ENCODE measurements at regions not wholly inside any gene's neighbourhood (a gene's known extent, or its start where the extent isn't known, plus 50 kb on each side); places are given as distances from the start of the nearest gene placed in this dataset.

DNA sequence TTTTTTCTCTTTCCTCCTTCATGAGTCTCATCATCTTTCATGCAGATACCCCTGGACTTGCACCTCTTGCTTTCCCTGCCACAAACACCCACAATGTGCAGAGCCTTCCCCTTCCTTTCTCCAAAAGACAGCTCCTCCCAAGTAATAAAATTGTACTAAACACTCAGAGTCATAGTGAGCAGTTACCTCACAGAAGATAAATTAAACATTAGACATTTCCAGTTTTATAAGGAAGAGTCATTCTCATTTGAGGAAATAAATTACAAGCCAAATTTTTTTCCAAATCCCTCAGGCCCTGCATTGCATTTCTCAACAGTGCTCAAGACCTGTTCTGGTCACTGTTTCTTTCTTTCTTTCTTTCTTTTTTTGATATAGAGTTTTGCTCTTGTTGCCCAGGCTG lies 131.5 kb downstream of the ATPSCKMT start:
- H2AFZ ChIP-seq (replicated peaks) = no peak overlapping the region
- peaks cover 9% of the 10 kb centered on the region for H3K4me1 Mint-ChIP-seq
- peaks cover 7% of the 10 kb centered on the region for H3K9me3 Mint-ChIP-seq
- TF ChIP-seq EZH2phosphoT487 (IDR thresholded peaks at IDR 0.05) (no peak), EZH2 (IDR thresholded peaks at IDR 0.05) (no peak), CTCF (IDR thresholded peaks at IDR 0.05) (no peak)
- H3K27ac ChIP-seq = no peak overlapping the region
- no peaks in the 10 kb centered on the region for H3K4me1 ChIP-seq
- H3K9ac ChIP-seq = no peak overlapping the region
- H3K36me3 Mint-ChIP-seq = no peaks in the 10 kb centered on the region
- H3K79me2 ChIP-seq (ENCODE audit: low read depth) = no peaks in the 10 kb centered on the region
- no peaks in the 10 kb centered on the region for H3K27me3 ChIP-seq
- H3K27ac Mint-ChIP-seq = no peak overlapping the region
- H3F3A ChIP-seq (ENCODE audit: low read depth) = no peaks in the 10 kb centered on the region
- H3K36me3 ChIP-seq = no peaks in the 10 kb centered on the region
- H3K9me3 ChIP-seq (ENCODE audit: low read depth) = no peaks in the 10 kb centered on the region
- H3K4me2 ChIP-seq = no peak overlapping the region
- H3K4me3 ChIP-seq = no peak overlapping the region
- no peak for DNase-seq (ENCODE audit: low spot score)
- H4K20me1 ChIP-seq (ENCODE audit: low read depth) = no peaks in the 10 kb centered on the region
- no peak overlapping the region for H3K4me3 Mint-ChIP-seq
- peaks cover 11% of the 10 kb centered on the region for H3K27me3 Mint-ChIP-seq (ENCODE audit: insufficient read depth, low read depth)

- TF ChIP-seq EZH2phosphoT487 (IDR thresholded peaks at IDR 0.05) = no peak
- TF ChIP-seq CTCF (IDR thresholded peaks at IDR 0.05) = no peak
- TF ChIP-seq EZH2 (IDR thresholded peaks at IDR 0.05) = no peak
- H3F3A ChIP-seq (ENCODE audit: low read depth) = no peaks in the 10 kb centered on the region
- H3K79me2 ChIP-seq (ENCODE audit: low read depth) = no peaks in the 10 kb centered on the region
- DNase-seq (ENCODE audit: low spot score) = no peak
- H3K4me3 Mint-ChIP-seq = peak overlapping the region; percentile 44
- H3K4me2 ChIP-seq = no peak overlapping the region
- no peak overlapping the region for H3K27ac ChIP-seq
- no peaks in the 10 kb centered on the region for H3K9me3 ChIP-seq (ENCODE audit: low read depth)
- H3K4me3 ChIP-seq = no peak overlapping the region
- peaks cover 7% of the 10 kb centered on the region for H3K9me3 Mint-ChIP-seq
- H3K9ac ChIP-seq = no peak overlapping the region
- H3K4me1 Mint-ChIP-seq = peaks cover 9% of the 10 kb centered on the region
- H3K36me3 Mint-ChIP-seq = no peaks in the 10 kb centered on the region
- no peaks in the 10 kb centered on the region for H3K27me3 ChIP-seq
- no peaks in the 10 kb centered on the region for H3K36me3 ChIP-seq
- H3K4me1 ChIP-seq = no peaks in the 10 kb centered on the region
- H3K27ac Mint-ChIP-seq = no peak overlapping the region
- no peaks in the 10 kb centered on the region for H4K20me1 ChIP-seq (ENCODE audit: low read depth)
- H3K27me3 Mint-ChIP-seq (ENCODE audit: insufficient read depth, low read depth) = peaks cover 11% of the 10 kb centered on the region
- no peak overlapping the region for H2AFZ ChIP-seq (replicated peaks)
These were observed 133.1 kb downstream of the ATPSCKMT start for GRCh38 chr5:10116594-10116993.

GRCh38 chr5:10115669-10116068 lies 134.0 kb downstream of the ATPSCKMT start:
- no peaks in the 10 kb centered on the region for H3K4me1 ChIP-seq
- no peak overlapping the region for H3K4me2 ChIP-seq
- no peaks in the 10 kb centered on the region for H3K36me3 ChIP-seq
- H3K36me3 Mint-ChIP-seq = no peaks in the 10 kb centered on the region
- DNase-seq (ENCODE audit: low spot score) = no peak
- no peaks in the 10 kb centered on the region for H3K27me3 ChIP-seq
- peaks cover 11% of the 10 kb centered on the region for H3K27me3 Mint-ChIP-seq (ENCODE audit: insufficient read depth, low read depth)
- no peaks in the 10 kb centered on the region for H3K79me2 ChIP-seq (ENCODE audit: low read depth)
- H3K27ac ChIP-seq = no peak overlapping the region
- peaks cover 7% of the 10 kb centered on the region for H3K9me3 Mint-ChIP-seq
- H3K4me3 Mint-ChIP-seq = no peak overlapping the region
- H3K4me3 ChIP-seq = no peak overlapping the region
- no peaks in the 10 kb centered on the region for H4K20me1 ChIP-seq (ENCODE audit: low read depth)
- H3K4me1 Mint-ChIP-seq = peaks cover 9% of the 10 kb centered on the region
- H3K27ac Mint-ChIP-seq = no peak overlapping the region
- TF ChIP-seq EZH2 (IDR thresholded peaks at IDR 0.05) (no peak), CTCF (IDR thresholded peaks at IDR 0.05) (no peak), EZH2phosphoT487 (IDR thresholded peaks at IDR 0.05) (no peak)
- H3K9ac ChIP-seq = no peak overlapping the region
- no peaks in the 10 kb centered on the region for H3F3A ChIP-seq (ENCODE audit: low read depth)
- no peak overlapping the region for H2AFZ ChIP-seq (replicated peaks)
- H3K9me3 ChIP-seq (ENCODE audit: low read depth) = no peaks in the 10 kb centered on the region

All from neural progenitor cell (in vitro differentiated cells).